GM23338 (cell line): ENCODE measurements at regions not wholly inside any gene's neighbourhood (a gene's known extent, or its start where the extent isn't known, plus 50 kb on each side); places are given as distances from the start of the nearest gene placed in this dataset.

Source experiments
- ATAC-seq: fragments of 200-7000 bp; cut with Tn5 transposase; 3 replicates; pipeline ENCODE4 v1.9.1; 2020
- DNase-seq: peaks from one replicate; pipeline ENCODE4 v3.0.0-alpha.2; 2015; ENCODE audit warnings: low spot score
- H2AFZ ChIP-seq: fragments of 200-600 bp; sonication (generic); 2 replicates; pipeline ENCODE4 v1.8.0; 2016; ENCODE audit warnings: antibody characterized with exemption, mild to moderate bottlenecking, moderate library complexity
- H3F3A ChIP-seq: fragments of 200-600 bp; sonication (generic); replicated peaks from 2 replicates; pipeline ENCODE4 v1.8.0; 2017; ENCODE audit warnings: antibody characterized with exemption, mixed run types, low read depth
- H3K27ac ChIP-seq: fragments of 200-600 bp; sonication (generic); 2 replicates; pipeline ENCODE4 v1.6.1; 2016; ENCODE audit warnings: low read depth
- H3K27me3 ChIP-seq: fragments of 200-600 bp; sonication (generic); 2 replicates; pipeline ENCODE4 v1.8.0; 2016; ENCODE audit warnings: mild to moderate bottlenecking, mixed run types, moderate library complexity; ENCODE audit not compliant: insufficient read depth
- H3K36me3 ChIP-seq: fragments of 200-600 bp; sonication (generic); 2 replicates; pipeline ENCODE4 v1.8.0; 2016; ENCODE audit warnings: mild to moderate bottlenecking; ENCODE audit not compliant: insufficient read depth
- H3K4me1 ChIP-seq: fragments of 200-600 bp; sonication (generic); 2 replicates; pipeline ENCODE4 v1.8.0; 2016; ENCODE audit warnings: mild to moderate bottlenecking, moderate library complexity; ENCODE audit not compliant: insufficient read depth
- H3K4me2 ChIP-seq: fragments of 200-600 bp; sonication (generic); 2 replicates; pipeline ENCODE4 v1.7.1; 2017; ENCODE audit warnings: mixed run types
- H3K4me3 ChIP-seq: fragments of 200-600 bp; sonication (generic); 2 replicates; pipeline ENCODE4 v1.6.1; 2016; ENCODE audit warnings: mixed run types
- H3K79me2 ChIP-seq: fragments of 200-600 bp; sonication (generic); replicated peaks from 2 replicates; pipeline ENCODE4 v1.8.0; 2017; ENCODE audit warnings: mild to moderate bottlenecking; ENCODE audit not compliant: insufficient read depth
- H3K9me2 ChIP-seq: fragments of 200-600 bp; sonication (generic); 2 replicates; pipeline ENCODE4 v1.8.0; 2017; ENCODE audit not compliant: insufficient read depth
- H4K20me1 ChIP-seq: fragments of 200-600 bp; sonication (generic); replicated peaks from 2 replicates; pipeline ENCODE4 v1.8.0; 2017; ENCODE audit warnings: mild to moderate bottlenecking; ENCODE audit not compliant: insufficient read depth
- H3K27ac Mint-ChIP-seq: 2 replicates; pipeline ENCODE4 v1.8.0; 2020; ENCODE audit warnings: inconsistent platforms, mild to moderate bottlenecking, moderate library complexity, mixed read lengths
- H3K27me3 Mint-ChIP-seq: 3 replicates; pipeline ENCODE4 v1.8.0; 2022; ENCODE audit warnings: low read depth, mild to moderate bottlenecking, moderate library complexity, mixed read lengths, inconsistent platforms; ENCODE audit not compliant: insufficient read depth, poor library complexity
- H3K36me3 Mint-ChIP-seq: 3 replicates; pipeline ENCODE4 v1.8.0; 2021; ENCODE audit warnings: low read depth, mild to moderate bottlenecking, inconsistent platforms, moderate library complexity, mixed read lengths
- H3K4me1 Mint-ChIP-seq: 3 replicates; pipeline ENCODE4 v1.8.0; 2020; ENCODE audit warnings: mild to moderate bottlenecking, inconsistent platforms, mixed read lengths
- H3K4me3 Mint-ChIP-seq: 3 replicates; pipeline ENCODE4 v1.8.0; 2021; ENCODE audit warnings: moderate library complexity, mild to moderate bottlenecking, inconsistent platforms, mixed read lengths
- H3K9me3 Mint-ChIP-seq: 3 replicates; pipeline ENCODE4 v1.8.0; 2020; ENCODE audit warnings: moderate library complexity, mild to moderate bottlenecking, inconsistent platforms, mixed read lengths
- CREB1 ChIP-seq: fragments of 250-450 bp; sonication (Bioruptor Pico); IDR thresholded peaks from 2 replicates; pipeline ENCODE4 v1.5.0; 2020; ENCODE audit warnings: low read depth, mild to moderate bottlenecking, moderate library complexity
- EZH2 ChIP-seq: fragments of 200-600 bp; sonication (generic); IDR thresholded peaks from one replicate; pipeline ENCODE4 v1.8.0; 2017; ENCODE audit warnings: antibody characterized with exemption, mild to moderate bottlenecking, low read depth; ENCODE audit not compliant: unreplicated experiment
- EZH2phosphoT487 ChIP-seq: fragments of 200-600 bp; sonication (generic); IDR thresholded peaks from one replicate; pipeline ENCODE4 v1.8.1; 2018; ENCODE audit warnings: antibody characterized with exemption; ENCODE audit not compliant: unreplicated experiment
- POLR2AphosphoS5 ChIP-seq: IDR thresholded peaks from 2 replicates; pipeline ENCODE4 v1.6.1; 2016; ENCODE audit warnings: antibody characterized with exemption, low read depth
- STAT1 ChIP-seq: IDR thresholded peaks from one replicate; pipeline ENCODE4 v1.6.1; 2016; ENCODE audit warnings: antibody characterized with exemption; ENCODE audit not compliant: unreplicated experiment
- ZNF114 ChIP-seq: fragments of 250-450 bp; sonication (Bioruptor Pico); IDR thresholded peaks from 2 replicates; pipeline ENCODE4 v1.5.0; 2020; ENCODE audit warnings: mild to moderate bottlenecking, moderate library complexity
- ZNF331 ChIP-seq: fragments of 250-450 bp; sonication (Bioruptor Pico); IDR thresholded peaks from 2 replicates; pipeline ENCODE4 v1.5.0; 2020; ENCODE audit warnings: low read depth, mild to moderate bottlenecking, moderate library complexity
- TF ChIP-seq, protein P1 (sequence below): IDR thresholded peaks from 2 replicates; pipeline ENCODE4 v1.6.1; 2016; ENCODE audit warnings: antibody characterized with exemption
- TF ChIP-seq, protein P2 (sequence below): fragments of 250-450 bp; sonication (Bioruptor Pico); IDR thresholded peaks from 2 replicates; pipeline ENCODE4 v1.5.0; 2020; ENCODE audit warnings: mild to moderate bottlenecking, moderate library complexity

DNA sequence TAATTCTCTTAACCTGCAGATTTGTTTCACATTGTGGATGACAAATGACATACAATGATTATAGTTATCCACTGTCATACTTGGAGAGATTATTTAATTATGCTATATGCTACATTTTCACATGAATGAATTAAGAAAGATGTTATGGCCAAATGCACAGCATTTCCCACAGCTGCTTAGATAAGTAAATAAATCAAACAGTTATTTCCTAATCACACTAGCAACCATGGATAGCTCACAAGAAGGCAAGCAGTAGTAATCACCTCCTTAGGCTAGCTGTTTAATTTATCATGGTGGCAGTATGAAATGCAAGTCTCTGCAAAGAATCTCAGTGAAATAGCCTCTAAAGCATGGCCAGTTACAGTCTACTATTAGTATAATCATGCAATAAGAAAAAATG lies 1581.5 kb downstream of the NCAM2 start:
- Histone ChIP-seq H3K27ac (no peak overlapping the region), H3K9me2 (no peaks in the 10 kb centered on the region), H3K36me3 (no peaks in the 10 kb centered on the region), H3K27me3 (no peaks in the 10 kb centered on the region), H3F3A (no peaks in the 10 kb centered on the region), H4K20me1 (no peaks in the 10 kb centered on the region), H3K4me1 (no peaks in the 10 kb centered on the region), H2AFZ (no peak overlapping the region), H3K4me2 (no peak overlapping the region), H3K4me3 (no peak overlapping the region), H3K79me2 (no peaks in the 10 kb centered on the region)
- no peak for TF ChIP-seq CREB1
- no peak for TF ChIP-seq POLR2AphosphoS5
- TF ChIP-seq, protein P1, sequence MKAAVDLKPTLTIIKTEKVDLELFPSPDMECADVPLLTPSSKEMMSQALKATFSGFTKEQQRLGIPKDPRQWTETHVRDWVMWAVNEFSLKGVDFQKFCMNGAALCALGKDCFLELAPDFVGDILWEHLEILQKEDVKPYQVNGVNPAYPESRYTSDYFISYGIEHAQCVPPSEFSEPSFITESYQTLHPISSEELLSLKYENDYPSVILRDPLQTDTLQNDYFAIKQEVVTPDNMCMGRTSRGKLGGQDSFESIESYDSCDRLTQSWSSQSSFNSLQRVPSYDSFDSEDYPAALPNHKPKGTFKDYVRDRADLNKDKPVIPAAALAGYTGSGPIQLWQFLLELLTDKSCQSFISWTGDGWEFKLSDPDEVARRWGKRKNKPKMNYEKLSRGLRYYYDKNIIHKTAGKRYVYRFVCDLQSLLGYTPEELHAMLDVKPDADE, result no peak
- no peak for TF ChIP-seq EZH2
- TF ChIP-seq ZNF114, result no peak
- no peak for TF ChIP-seq STAT1
- no peak for TF ChIP-seq EZH2phosphoT487
- H3K4me1 Mint-ChIP-seq, result peaks cover 6% of the 10 kb centered on the region; the same call in 2 of the 3 replicates
- H3K36me3 Mint-ChIP-seq, result no peaks in the 10 kb centered on the region
- no peak overlapping the region for H3K27ac Mint-ChIP-seq
- H3K4me3 Mint-ChIP-seq, result no peak overlapping the region
- no peaks in the 10 kb centered on the region for H3K27me3 Mint-ChIP-seq
- no peaks in the 10 kb centered on the region for H3K9me3 Mint-ChIP-seq
- no peak for DNase-seq
- ATAC-seq, result no peak

DNA sequence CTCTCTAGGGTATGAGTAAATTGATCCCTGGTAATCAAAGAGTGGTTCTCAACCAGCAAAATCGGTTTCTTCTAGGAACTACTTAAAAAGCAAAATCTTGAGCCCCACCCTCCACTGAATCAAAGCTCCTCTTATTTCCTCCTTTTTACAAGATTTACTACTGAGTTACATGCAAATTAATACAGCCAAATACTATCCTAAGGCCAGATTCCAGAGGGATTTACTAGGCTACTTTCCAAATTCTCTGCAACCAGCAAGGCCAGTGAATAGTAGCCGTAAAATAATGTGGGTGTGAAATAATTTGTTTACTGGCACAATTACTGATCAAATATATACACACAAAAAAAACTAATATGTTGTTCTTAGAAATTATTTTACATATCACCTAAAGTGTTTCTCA lies 1583.8 kb downstream of the NCAM2 start:
- Mint-ChIP-seq H3K4me3 (no peak overlapping the region), H3K27me3 (no peaks in the 10 kb centered on the region), H3K4me1 (no peaks in the 10 kb centered on the region), H3K27ac (no peak overlapping the region), H3K9me3 (no peaks in the 10 kb centered on the region), H3K36me3 (no peaks in the 10 kb centered on the region)
- Histone ChIP-seq H3K4me1 (no peaks in the 10 kb centered on the region), H3K4me2 (no peak overlapping the region), H3K9me2 (no peaks in the 10 kb centered on the region), H3F3A (no peaks in the 10 kb centered on the region), H3K4me3 (no peak overlapping the region), H3K79me2 (no peaks in the 10 kb centered on the region), H2AFZ (no peak overlapping the region), H3K36me3 (no peaks in the 10 kb centered on the region), H3K27ac (no peak overlapping the region), H3K27me3 (no peaks in the 10 kb centered on the region), H4K20me1 (no peaks in the 10 kb centered on the region)
- DNase-seq (no peak), ATAC-seq (no peak)
- no peak for TF ChIP-seq POLR2AphosphoS5

DNA sequence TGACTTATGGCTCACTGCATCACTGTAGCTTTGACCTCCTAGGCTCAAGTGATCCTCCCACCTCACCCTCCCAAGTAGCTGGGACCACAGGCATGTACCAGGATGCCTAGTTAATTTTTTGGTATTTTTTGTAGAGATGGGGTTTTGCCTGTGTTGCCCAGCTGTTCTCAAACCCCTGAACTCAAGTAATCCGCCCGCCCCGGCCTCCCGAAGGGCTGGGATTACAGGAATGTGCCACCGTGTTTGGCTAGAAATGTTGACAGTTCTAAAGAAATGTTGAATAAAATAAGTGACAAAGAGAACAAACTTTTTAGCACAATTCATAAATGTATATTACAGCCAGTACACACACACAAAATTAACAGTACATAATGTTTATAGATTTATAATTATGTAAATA lies 1586.1 kb downstream of the NCAM2 start:
- H3K4me2 ChIP-seq, result no peak overlapping the region
- no peak overlapping the region for H3K4me3 ChIP-seq
- H3K36me3 ChIP-seq, result no peaks in the 10 kb centered on the region
- no peaks in the 10 kb centered on the region for H3F3A ChIP-seq
- no peak overlapping the region for H2AFZ ChIP-seq
- no peak overlapping the region for H3K27ac Mint-ChIP-seq
- no peaks in the 10 kb centered on the region for H3K4me1 ChIP-seq
- H4K20me1 ChIP-seq, result no peaks in the 10 kb centered on the region
- no peaks in the 10 kb centered on the region for H3K36me3 Mint-ChIP-seq
- no peaks in the 10 kb centered on the region for H3K4me1 Mint-ChIP-seq
- H3K9me2 ChIP-seq, result no peaks in the 10 kb centered on the region
- H3K27ac ChIP-seq, result no peak overlapping the region
- H3K27me3 ChIP-seq, result no peaks in the 10 kb centered on the region
- no peaks in the 10 kb centered on the region for H3K9me3 Mint-ChIP-seq
- no peaks in the 10 kb centered on the region for H3K79me2 ChIP-seq
- no peak overlapping the region for H3K4me3 Mint-ChIP-seq
- no peaks in the 10 kb centered on the region for H3K27me3 Mint-ChIP-seq
- no peak for ATAC-seq
- no peak for DNase-seq
- TF ChIP-seq EZH2phosphoT487 (no peak), ZNF331 (no peak)
- TF ChIP-seq, protein P2, sequence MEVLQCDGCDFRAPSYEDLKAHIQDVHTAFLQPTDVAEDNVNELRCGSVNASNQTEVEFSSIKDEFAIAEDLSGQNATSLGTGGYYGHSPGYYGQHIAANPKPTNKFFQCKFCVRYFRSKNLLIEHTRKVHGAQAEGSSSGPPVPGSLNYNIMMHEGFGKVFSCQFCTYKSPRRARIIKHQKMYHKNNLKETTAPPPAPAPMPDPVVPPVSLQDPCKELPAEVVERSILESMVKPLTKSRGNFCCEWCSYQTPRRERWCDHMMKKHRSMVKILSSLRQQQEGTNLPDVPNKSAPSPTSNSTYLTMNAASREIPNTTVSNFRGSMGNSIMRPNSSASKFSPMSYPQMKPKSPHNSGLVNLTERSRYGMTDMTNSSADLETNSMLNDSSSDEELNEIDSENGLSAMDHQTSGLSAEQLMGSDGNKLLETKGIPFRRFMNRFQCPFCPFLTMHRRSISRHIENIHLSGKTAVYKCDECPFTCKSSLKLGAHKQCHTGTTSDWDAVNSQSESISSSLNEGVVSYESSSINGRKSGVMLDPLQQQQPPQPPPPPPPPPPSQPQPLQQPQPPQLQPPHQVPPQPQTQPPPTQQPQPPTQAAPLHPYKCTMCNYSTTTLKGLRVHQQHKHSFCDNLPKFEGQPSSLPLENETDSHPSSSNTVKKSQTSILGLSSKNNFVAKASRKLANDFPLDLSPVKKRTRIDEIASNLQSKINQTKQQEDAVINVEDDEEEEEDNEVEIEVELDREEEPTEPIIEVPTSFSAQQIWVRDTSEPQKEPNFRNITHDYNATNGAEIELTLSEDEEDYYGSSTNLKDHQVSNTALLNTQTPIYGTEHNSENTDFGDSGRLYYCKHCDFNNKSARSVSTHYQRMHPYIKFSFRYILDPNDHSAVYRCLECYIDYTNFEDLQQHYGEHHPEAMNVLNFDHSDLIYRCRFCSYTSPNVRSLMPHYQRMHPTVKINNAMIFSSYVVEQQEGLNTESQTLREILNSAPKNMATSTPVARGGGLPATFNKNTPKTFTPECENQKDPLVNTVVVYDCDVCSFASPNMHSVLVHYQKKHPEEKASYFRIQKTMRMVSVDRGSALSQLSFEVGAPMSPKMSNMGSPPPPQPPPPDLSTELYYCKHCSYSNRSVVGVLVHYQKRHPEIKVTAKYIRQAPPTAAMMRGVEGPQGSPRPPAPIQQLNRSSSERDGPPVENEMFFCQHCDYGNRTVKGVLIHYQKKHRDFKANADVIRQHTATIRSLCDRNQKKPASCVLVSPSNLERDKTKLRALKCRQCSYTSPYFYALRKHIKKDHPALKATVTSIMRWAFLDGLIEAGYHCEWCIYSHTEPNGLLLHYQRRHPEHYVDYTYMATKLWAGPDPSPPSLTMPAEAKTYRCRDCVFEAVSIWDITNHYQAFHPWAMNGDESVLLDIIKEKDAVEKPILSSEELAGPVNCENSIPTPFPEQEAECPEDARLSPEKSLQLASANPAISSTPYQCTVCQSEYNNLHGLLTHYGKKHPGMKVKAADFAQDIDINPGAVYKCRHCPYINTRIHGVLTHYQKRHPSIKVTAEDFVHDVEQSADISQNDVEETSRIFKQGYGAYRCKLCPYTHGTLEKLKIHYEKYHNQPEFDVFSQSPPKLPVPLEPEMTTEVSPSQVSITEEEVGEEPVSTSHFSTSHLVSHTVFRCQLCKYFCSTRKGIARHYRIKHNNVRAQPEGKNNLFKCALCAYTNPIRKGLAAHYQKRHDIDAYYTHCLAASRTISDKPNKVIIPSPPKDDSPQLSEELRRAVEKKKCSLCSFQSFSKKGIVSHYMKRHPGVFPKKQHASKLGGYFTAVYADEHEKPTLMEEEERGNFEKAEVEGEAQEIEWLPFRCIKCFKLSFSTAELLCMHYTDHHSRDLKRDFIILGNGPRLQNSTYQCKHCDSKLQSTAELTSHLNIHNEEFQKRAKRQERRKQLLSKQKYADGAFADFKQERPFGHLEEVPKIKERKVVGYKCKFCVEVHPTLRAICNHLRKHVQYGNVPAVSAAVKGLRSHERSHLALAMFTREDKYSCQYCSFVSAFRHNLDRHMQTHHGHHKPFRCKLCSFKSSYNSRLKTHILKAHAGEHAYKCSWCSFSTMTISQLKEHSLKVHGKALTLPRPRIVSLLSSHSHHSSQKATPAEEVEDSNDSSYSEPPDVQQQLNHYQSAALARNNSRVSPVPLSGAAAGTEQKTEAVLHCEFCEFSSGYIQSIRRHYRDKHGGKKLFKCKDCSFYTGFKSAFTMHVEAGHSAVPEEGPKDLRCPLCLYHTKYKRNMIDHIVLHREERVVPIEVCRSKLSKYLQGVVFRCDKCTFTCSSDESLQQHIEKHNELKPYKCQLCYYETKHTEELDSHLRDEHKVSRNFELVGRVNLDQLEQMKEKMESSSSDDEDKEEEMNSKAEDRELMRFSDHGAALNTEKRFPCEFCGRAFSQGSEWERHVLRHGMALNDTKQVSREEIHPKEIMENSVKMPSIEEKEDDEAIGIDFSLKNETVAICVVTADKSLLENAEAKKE (CRISPR knock-in tag), result no peak
